Coronary artery (tissue), 2 donors: ENCODE measurements at regions not wholly inside any gene's neighbourhood (a gene's known extent, or its start where the extent isn't known, plus 50 kb on each side); places are given as distances from the start of the nearest gene placed in this dataset.
"Not testable (repeated sequence)": the region's sequence is repeated elsewhere in the genome, so short reads cannot be mapped to it uniquely, and the experiment has no call there.

Experiments
- DNase-seq: peaks from one replicate; pipeline ENCODE4 v3.0.0-alpha.2; 2017; ENCODE audit warnings: low spot score
- H3K27ac ChIP-seq, 2 donors: fragments of 200-600 bp; sonication (generic); one replicate each; pipeline ENCODE4 v1.5.1; 2016 to 2019
- H3K4me3 ChIP-seq: fragments of 200-600 bp; sonication (generic); 2 replicates; pipeline ENCODE4 v1.5.1; 2016; ENCODE audit warnings: mild to moderate bottlenecking, moderate library complexity
- CTCF ChIP-seq: fragments of 200-600 bp; sonication (generic); IDR thresholded peaks from one replicate; pipeline ENCODE4 v1.5.1; 2019; ENCODE audit warnings: antibody characterized with exemption

- TF ChIP-seq CTCF = no peak
- no peak for DNase-seq
- H3K4me3 ChIP-seq = no peak overlapping the region
- no peak overlapping the region for H3K27ac ChIP-seq
These were observed 102.5 kb upstream of the DIO2 start for GRCh38 chr14:80313806-80314205.

- Histone ChIP-seq H3K4me3 (no peak overlapping the region), H3K27ac (no peak overlapping the region)
- no peak for DNase-seq
- TF ChIP-seq CTCF = no peak
These were observed 99.8 kb upstream of the DIO2 start for GRCh38 chr14:80310938-80311750.

GRCh38 chr14:80304125-80304766 is 92.9 kb upstream of the DIO2 start:
- no peak overlapping the region for H3K4me3 ChIP-seq
- DNase-seq = no peak
- H3K27ac ChIP-seq = no peak overlapping the region
- TF ChIP-seq CTCF = no peak

- Histone ChIP-seq H3K4me3 (no peak overlapping the region), H3K27ac (no peak overlapping the region)
- TF ChIP-seq CTCF = no peak
- DNase-seq = no peak
These were observed 89.0 kb upstream of the DIO2 start for GRCh38 chr14:80300351-80300750.

GRCh38 chr14:80298491-80299017 is 87.2 kb upstream of the DIO2 start:
- Histone ChIP-seq H3K27ac (no peak overlapping the region), H3K4me3 (no peak overlapping the region)
- TF ChIP-seq CTCF = no peak
- no peak for DNase-seq

- no peak for TF ChIP-seq CTCF
- Histone ChIP-seq H3K27ac (no peak overlapping the region), H3K4me3 (no peak overlapping the region)
- no peak for DNase-seq
These were observed 79.8 kb upstream of the DIO2 start for GRCh38 chr14:80291101-80291500.

- H3K4me3 ChIP-seq, H3K27ac ChIP-seq, DNase-seq: not testable (repeated sequence)
These were observed 75.4 kb upstream of the DIO2 start for GRCh38 chr14:80286744-80287143.
